PC-9 (cell line): ENCODE measurements at regions not wholly inside any gene's neighbourhood (a gene's known extent, or its start where the extent isn't known, plus 50 kb on each side); places are given as distances from the start of the nearest gene placed in this dataset.

ENCODE experiments used
- CTCF ChIP-seq: fragments of 200-600 bp; sonication (generic); conservative IDR thresholded peaks from 2 replicates; pipeline ENCODE4 v1.6.1; 2017; ENCODE audit warnings: mixed run types, antibody characterized with exemption, mild to moderate bottlenecking, moderate library complexity
- EZH2 ChIP-seq: fragments of 200-600 bp; sonication (generic); IDR thresholded peaks from 2 replicates; pipeline ENCODE4 v1.8.0; 2017; ENCODE audit warnings: antibody characterized with exemption, low read depth

GRCh38 chr7:20506175-20506574 is 109.3 kb upstream of the ABCB5 start:
- no peak for TF ChIP-seq CTCF
- no peak for TF ChIP-seq EZH2
